Stimulated activated CD4-positive, alpha-beta T cell treated with anti-CD3 and anti-CD28 coated beads, Interleukin-15, amount 100 ng/mL, for 24 hours (primary cell): ENCODE measurements at regions not wholly inside any gene's neighbourhood (a gene's known extent, or its start where the extent isn't known, plus 50 kb on each side); places are given as distances from the start of the nearest gene placed in this dataset.

ENCODE experiments used
- DNase-seq: peaks from one replicate; pipeline ENCODE4 v3.0.0-alpha.2; 2020

DNA sequence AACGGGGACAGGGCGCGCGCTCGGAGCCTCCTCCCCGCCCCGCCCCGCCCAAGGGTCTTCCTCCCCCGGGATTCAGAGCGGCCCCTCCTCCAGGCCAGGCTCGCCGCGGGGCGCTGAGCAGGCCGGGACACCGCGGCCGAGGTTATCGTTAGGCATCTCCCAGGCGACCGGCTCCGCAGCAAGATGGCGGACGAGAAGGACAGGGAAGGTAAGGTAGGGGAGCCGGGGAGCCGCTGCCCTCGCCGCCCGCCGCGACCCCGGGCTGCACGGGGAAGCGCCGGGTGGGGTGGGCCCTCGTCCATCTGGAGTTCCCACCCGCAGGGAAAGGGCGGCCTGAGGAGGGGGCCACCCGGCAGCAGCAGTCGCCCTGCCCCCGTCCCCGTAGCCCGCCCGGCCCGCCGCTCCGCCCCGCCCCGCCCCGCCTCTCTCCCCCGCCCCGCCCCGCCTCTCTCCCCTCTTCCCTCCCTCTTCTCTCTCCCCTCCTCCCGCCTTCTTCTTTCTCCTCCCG, 105.9 kb upstream of the HNRNPU start:
- peak; percentile 81 for DNase-seq

GRCh38 chr1:244969355-244970235, 105.3 kb upstream of the HNRNPU start:
- DNase-seq, result peak; percentile 61

- DNase-seq, result no peak
These were observed 104.5 kb upstream of the HNRNPU start for GRCh38 chr1:244968881-244969280.

GRCh38 chr1:244968471-244968871, 104.1 kb upstream of the HNRNPU start:
- no peak for DNase-seq

DNA sequence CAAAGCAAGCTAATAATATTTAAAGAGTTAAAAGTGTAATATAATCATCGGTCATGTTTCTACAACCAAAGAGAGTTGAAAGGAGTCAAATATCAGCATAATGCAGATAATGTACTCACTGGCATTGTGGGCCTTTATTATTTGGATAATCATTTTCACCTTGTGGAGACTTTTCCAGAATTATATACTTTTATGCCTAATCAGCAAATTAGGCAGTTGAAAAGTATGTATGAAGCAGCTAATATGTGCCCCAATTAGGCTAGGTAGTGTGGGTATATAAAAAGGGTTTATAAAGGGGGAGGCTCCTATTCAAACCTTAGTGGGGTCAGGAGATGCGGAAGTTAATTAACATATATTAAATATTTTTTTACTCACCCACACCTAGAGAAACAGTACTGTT, 102.8 kb upstream of the HNRNPU start:
- DNase-seq, result no peak

DNA sequence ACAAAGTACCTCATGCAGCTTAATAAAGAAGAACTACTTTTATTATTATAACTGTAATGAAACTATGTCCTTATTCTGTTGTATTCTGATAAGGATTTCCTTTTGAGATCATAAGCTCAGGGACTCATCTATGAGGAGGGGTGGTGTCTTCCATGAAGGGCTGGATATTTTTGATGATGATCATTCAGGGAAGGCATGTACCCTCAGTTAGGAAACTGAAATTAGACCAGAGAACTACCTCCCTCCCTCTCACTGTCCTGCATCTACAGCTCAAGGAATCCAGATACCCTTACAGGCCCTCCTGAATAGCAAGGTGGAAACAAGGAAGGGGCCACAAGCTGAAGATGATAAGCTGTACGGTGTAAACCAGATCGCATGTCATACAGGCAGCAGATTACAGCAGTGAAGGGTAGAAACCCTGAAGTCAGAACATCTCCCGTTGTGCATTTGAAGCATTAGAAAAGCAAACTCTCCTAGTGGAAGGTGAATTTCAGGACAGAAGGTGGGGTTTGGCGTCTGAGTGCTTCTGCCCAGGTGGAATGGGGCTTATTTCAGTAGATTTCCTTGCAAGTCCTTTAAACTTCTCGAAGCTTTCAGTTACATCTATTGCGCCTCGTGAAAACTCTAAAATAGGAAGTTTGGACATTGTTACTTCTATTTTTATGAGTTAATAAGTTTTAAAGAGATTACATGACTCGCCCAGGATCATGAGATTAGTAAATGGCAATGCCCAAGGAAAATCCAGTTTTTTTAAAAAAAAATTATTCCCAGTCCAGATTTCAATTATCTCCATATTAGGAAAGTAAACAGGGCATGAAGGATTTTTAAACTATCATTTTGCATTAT, 101.1 kb upstream of the HNRNPU start:
- no peak for DNase-seq

DNA sequence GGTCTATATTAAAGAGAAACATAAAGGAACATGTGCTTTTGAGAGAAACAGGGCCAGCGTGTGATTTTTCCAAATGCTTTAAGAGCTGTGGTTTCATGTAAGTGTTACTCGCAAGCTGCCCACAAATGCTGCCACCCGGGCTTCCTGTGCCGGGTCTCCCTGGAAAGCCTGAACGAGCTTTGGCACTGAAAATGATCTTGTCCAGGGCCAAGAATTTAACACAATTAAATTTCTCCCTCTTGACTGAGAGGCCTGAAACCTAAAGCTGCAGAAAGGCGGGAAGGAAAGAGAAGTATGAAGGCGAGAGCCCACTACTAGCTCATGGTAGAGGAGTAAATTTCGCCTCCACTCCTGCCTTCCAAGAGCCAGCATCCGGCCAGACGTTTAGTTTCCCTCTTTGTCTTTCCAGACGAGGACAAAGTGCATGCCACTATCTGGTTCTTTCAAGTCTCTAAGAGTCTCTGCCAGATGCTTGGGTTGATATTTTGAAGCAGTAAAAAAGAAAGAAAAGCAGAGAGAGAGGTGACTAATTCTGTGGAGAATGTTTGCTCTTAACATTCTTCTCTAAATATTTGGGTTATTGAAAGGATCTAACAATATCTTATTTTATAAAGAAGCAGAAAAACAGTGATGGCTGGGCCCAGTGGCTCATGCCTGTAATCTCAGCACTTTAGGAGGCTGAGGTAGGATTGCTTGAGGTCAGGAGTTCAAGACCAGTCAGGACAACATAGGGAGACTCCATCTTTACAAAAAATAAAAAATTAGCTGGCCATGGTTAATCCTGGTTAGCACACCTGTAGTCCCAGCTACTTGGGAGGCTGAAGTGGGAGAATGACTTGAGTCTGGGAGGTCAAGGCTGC, 100.0 kb upstream of the HNRNPU start:
- DNase-seq, result peak; percentile 30

- no peak for DNase-seq
These were observed 99.0 kb upstream of the HNRNPU start for GRCh38 chr1:244963231-244963826.

- DNase-seq, result no peak
These were observed 97.8 kb upstream of the HNRNPU start for GRCh38 chr1:244962130-244962529.

DNA sequence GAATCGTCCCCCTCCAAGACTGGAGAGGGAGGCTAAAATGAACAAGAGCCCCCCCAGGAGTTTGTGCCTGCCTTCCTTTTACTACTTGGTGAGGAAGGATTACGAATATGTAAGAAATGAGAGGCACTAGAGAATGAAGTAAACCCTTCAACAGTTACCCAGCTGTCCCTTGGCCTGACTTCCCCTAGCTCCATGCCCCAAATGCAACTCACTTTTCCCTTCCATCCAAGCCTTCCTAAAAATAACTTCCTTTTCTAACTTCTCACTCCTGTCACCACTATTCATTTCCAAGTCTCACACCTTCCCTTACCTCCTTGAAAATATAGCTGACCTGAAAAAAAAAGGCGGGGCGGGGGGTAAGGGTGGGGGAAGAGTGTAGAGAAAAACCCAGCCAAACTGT, 96.6 kb upstream of the HNRNPU start:
- no peak for DNase-seq

- no peak for DNase-seq
These were observed 94.2 kb upstream of the HNRNPU start for GRCh38 chr1:244958593-244958992.

DNA sequence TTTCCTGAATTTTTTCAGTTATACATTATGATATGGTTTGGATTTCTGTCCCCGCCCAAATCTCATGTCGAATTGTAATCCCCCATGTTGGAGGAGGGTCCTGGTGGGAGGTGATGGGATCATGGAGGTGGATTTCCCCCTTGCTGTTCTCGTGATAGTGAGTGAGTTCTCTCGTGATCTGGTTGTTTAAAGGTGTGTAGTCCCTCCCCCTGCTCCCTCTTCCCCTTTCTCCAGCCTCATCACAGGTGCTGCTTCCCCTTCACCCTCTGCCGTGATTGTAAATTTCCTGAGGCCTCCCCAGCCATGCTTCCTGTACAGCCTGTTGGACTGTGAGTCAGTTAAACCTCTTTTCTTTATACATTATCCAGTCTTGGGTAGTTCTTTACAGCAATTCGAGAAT, 93.2 kb upstream of the HNRNPU start:
- no peak for DNase-seq

DNA sequence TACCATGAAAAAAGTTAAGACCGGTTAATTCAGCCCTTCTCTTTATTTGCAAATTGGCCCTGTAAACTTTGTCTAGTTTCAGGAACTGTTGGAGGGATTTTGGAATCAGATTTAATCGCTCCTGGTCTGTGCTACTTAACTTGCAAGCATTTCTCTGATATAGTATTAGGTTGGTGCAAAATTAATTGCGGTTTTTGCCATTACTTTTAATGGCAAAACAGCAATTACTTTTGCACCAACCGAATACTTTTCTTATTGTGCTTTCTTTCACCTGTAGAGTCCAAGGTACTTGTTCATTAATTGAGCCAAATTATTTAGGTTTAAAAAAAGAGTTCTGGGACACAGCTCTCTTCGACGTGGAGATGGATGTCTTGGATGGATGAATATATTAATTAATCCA, 92.8 kb upstream of the HNRNPU start:
- no peak for DNase-seq

DNA sequence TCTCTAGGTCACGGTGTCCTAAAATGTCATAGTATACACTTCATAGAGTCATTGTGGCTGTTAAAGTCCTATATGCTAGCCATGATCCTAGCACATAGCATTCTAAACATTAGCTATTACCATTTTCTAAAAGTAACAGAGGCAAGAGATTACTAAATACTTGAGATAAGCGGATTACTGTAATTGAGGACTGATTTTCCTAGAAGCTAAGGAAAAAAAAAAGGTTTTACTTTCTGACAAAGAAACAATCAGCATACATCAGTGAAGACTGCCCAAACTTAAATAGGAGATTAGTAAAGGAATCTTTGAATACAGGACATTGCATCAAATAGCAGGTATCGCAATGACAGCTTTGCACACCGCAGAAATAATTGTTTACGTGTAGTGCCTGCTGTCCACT, 91.3 kb upstream of the HNRNPU start:
- no peak for DNase-seq

GRCh38 chr1:244954359-244954758, 90.0 kb upstream of the HNRNPU start:
- no peak for DNase-seq

DNA sequence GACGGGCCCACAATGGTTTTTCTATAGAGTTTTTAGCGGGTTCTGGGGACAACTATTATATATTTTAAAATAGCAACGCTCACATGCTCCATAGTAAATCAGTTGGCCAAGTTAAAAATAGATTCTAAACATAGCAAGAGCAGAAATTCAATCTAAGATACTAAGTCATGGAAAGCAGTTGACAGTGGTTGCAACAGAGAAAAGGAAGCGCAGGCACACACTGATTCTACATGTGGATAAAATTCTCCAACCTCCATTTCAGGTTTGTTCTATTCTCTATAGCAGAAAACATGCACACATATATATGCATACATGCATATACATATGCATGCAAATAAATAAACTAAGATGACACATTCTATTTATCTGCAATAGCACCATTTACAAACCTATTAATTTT, 89.6 kb upstream of the HNRNPU start:
- no peak for DNase-seq

- no peak for DNase-seq
These were observed 88.6 kb upstream of the HNRNPU start for GRCh38 chr1:244952940-244953339.

GRCh38 chr1:244952280-244952933, 88.1 kb upstream of the HNRNPU start:
- DNase-seq, result no peak

DNA sequence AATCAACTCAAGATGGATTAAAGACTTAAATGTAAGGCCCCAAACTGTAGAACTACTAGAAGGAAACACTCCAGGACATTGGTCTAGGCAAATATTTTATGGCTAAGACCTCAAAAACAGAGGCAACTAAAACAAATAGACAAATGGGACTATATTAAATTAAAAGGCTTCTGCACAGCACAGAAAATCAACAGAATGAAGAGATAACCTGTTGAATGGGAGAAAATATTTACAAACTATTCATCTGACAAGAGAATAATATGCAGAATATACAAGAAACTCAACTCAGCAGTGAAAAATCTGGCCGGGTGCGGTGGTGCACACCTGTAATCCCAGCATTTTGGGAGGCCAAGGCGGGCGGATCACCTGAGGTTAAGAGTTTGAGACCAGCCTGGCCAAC, 84.1 kb upstream of the HNRNPU start:
- no peak for DNase-seq

DNA sequence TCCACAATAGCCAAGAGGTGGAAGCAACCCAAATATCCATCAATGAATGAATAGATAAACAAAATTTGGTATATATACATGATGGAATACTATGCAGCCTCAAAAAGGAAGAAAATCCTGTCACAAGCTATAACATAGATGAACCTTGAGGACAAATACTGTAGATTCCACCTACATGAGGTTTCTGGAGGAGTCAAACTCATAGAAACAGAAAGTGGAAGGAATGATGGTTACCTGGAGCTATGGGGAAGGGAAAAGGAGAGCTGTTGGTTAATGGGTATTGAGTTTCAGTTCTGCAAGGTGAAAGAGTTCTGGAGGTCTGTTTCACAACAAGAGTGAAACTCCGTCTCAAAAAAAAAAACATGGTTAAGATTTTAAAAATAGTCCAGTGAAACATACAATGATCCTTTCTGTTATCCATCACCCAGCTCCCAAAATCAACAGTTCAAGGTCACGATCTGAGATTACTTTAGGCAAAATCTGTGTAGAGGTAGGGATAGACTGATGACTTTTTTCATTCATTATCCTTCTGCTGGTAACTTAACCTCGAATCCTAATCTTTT, 80.8 kb upstream of the HNRNPU start:
- DNase-seq, result no peak

GRCh38 chr1:244941121-244941520, 76.8 kb upstream of the HNRNPU start:
- no peak for DNase-seq

DNA sequence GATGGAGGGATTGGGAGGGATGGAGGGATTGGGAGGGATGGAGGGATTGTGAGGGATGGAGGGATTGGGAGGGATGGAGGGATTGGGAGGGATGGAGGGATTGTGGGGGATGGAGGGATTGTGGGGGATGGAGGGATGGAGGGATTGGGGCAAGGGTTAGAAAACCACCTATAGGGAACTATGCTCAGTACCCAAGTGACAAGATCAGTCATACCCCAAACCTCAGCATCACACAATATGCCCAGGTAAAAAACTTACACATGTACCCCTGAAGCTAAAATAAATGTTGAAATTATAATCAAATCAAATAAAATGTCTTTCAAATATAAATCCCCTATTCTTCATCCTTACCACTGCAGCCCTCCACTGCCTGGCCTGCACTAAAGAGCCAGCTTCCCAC, 72.8 kb upstream of the HNRNPU start:
- DNase-seq, result no peak
